Gastroesophageal sphincter (tissue), 4 donors: ENCODE measurements at regions not wholly inside any gene's neighbourhood (a gene's known extent, or its start where the extent isn't known, plus 50 kb on each side); places are given as distances from the start of the nearest gene placed in this dataset.

ENCODE experiments used
- ATAC-seq: fragments of 150-250 bp; one replicate; pipeline ENCODE4 v1.9.1; 2016; ENCODE audit warnings: mild to moderate bottlenecking, moderate library complexity
- H3K27ac ChIP-seq, 4 donors: fragments of 200-600 bp; sonication (generic) in 3 of 4; 1 replicate in 3 of 4; 2 replicates in 1 of 4; pipeline ENCODE4 v1.5.1; 2016 to 2019
- H3K27me3 ChIP-seq: fragments of 200-600 bp; sonication (generic); one replicate; pipeline ENCODE4 v1.5.1; 2019
- H3K36me3 ChIP-seq, 2 donors: fragments of 200-600 bp; sonication (generic); one replicate each; pipeline ENCODE4 v1.5.1; 2019; ENCODE audit warnings: control low read depth in 1 of 2
- H3K4me1 ChIP-seq, 3 donors: fragments of 200-600 bp; sonication (generic); 1 replicate in 2 of 3; 2 replicates in 1 of 3; pipeline ENCODE4 v1.5.1; 2016 to 2019; ENCODE audit warnings: control low read depth in 2 of 3
- H3K4me3 ChIP-seq, 2 donors: fragments of 200-600 bp; sonication (generic); one replicate each; pipeline ENCODE4 v1.5.1; 2019; ENCODE audit warnings: mild to moderate bottlenecking in 1 of 2, moderate library complexity in 1 of 2
- H3K9me3 ChIP-seq, 3 donors: fragments of 200-600 bp; sonication (generic); one replicate each; pipeline ENCODE4 v1.5.1; 2017 to 2019; ENCODE audit warnings: control low read depth in 2 of 3
- CTCF ChIP-seq, 4 experiments: fragments of 200-600 bp in 2 of 4; fragments of 450-650 bp in 2 of 4; sonication (generic) in 1 of 4; IDR thresholded peaks; one replicate each; pipeline ENCODE4 v1.5.1; 2017 to 2019; ENCODE audit warnings: antibody characterized with exemption in 4 of 4, mild to moderate bottlenecking in 2 of 4, moderate library complexity in 2 of 4
- EP300 ChIP-seq: sonication (generic); formaldehyde crosslinking; IDR thresholded peaks from one replicate; pipeline ENCODE4 v1.6.1; 2017; ENCODE audit warnings: antibody characterized with exemption, mild to moderate bottlenecking
- POLR2A ChIP-seq, 2 donors: fragments of 450-650 bp; IDR thresholded peaks; one replicate each; pipeline ENCODE4 v1.6.1; 2017; ENCODE audit warnings: antibody characterized with exemption in 2 of 2, mild to moderate bottlenecking in 2 of 2, moderate library complexity in 1 of 2
- POLR2AphosphoS5 ChIP-seq: sonication (generic); formaldehyde crosslinking; IDR thresholded peaks from one replicate; pipeline ENCODE4 v1.6.1; 2017; ENCODE audit warnings: antibody characterized with exemption
- WGBS, 2 donors: methylation state at CpG; one replicate each; pipeline ENCODE4 v1.1.5; 2018; ENCODE audit warnings: low coverage in 1 of 2; 5-methylcytosine and 5-hydroxymethylcytosine counted together

- WGBS, 2 donors, result 59 to 63% methylated on average over 3 of the region's 4 CpGs
- ATAC-seq, result no peak
These were observed 393.7 kb upstream of the FANCL start for GRCh38 chr2:58634653-58635370.

DNA sequence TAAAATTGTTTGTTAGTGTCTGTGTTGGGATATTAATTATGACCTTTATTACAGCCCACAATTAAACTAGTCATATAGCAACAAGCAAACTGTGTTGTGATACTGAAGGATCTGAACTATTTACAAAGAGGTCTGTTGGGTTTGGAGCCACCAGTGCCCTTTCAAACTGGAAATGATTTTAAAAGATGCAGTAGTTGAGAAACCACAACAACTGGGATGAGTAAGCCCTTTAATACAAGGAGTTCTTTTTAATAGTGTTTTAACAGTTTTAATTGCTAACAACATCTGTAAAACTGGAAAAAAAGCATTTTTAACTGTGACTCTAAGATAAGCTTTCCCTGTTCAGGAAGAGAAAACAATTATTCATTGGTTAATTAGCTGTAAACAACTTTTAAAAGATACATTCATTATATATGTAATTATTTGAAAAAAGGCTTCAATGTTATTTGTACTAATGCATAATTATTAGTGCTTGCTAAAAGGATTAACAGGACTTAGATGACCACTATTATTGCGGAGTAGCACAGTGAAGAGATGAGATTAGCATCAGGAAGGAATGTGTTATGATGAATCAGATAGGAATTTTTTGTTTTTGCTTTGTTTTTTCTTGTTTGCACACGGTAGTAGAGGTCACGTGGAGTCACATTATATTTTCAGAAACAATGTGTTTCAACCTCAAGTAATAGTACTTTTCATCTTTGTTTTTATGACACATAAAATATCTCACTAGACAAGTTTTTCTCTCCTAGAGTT lies 392.7 kb upstream of the FANCL start:
- no peak for TF ChIP-seq CTCF (IDR thresholded peaks at IDR 0.05)
- no peak for TF ChIP-seq POLR2AphosphoS5
- TF ChIP-seq POLR2A (IDR thresholded peaks at IDR 0.05), result no peak
- no peak for TF ChIP-seq EP300
- Histone ChIP-seq H3K36me3 (no peaks in the 10 kb centered on the region), H3K4me3 (no peak overlapping the region), H3K27ac (no peak overlapping the region), H3K9me3 (no peaks in the 10 kb centered on the region), H3K27me3 (no peaks in the 10 kb centered on the region), H3K4me1 (no peaks in the 10 kb centered on the region)
- WGBS, 2 donors, result 58 to 66% methylated on average over 3 of the region's 3 CpGs
- no peak for ATAC-seq

More at GRCh38 chr2:58634653-58635370, 393.7 kb upstream of the FANCL start:
- no peaks in the 10 kb centered on the region for H3K4me1 ChIP-seq
- H3K27ac ChIP-seq, result no peak overlapping the region
- H3K36me3 ChIP-seq, result no peaks in the 10 kb centered on the region
- no peaks in the 10 kb centered on the region for H3K27me3 ChIP-seq
- H3K9me3 ChIP-seq, result no peaks in the 10 kb centered on the region
- no peak overlapping the region for H3K4me3 ChIP-seq
- TF ChIP-seq POLR2AphosphoS5 (no peak), CTCF (IDR thresholded peaks at IDR 0.05) (no peak), POLR2A (IDR thresholded peaks at IDR 0.05) (no peak), EP300 (no peak)

GRCh38 chr2:58631986-58632385 lies 390.9 kb upstream of the FANCL start:
- no peak for TF ChIP-seq POLR2AphosphoS5
- TF ChIP-seq POLR2A (IDR thresholded peaks at IDR 0.05), result no peak
- no peak for TF ChIP-seq CTCF (IDR thresholded peaks at IDR 0.05)
- no peak for TF ChIP-seq EP300

DNA sequence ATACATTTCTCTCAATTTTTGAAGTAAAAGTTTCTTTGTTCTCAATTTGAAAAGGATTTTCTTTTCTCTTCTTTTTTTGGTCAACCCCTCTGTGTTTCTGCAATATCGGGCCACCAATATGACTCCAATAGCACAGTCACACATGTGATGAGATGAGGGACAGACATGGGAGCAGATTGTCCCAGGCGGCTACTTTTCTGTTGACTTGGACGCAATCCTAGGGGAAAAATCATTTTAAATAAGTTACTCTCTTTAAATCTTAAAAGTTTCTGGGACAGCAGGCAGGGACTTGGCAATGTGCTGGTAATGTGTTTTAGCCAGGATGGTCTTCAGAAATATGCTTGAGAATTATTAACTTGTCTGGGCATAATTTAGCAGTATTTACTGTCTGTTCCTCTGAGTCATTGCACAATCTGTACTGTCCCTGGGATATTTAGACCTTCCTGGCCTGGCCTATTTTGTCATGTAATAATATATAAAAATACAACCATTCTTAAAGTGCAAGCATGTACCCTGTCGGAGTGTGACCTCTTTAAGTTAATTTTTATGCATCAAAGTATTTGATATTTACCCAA lies 388.5 kb upstream of the FANCL start:
- 84 to 89% methylated on average over 1 to 4 of the region's 4 CpGs for WGBS, 2 donors
- Histone ChIP-seq H3K9me3 (no peaks in the 10 kb centered on the region), H3K4me1 (no peaks in the 10 kb centered on the region), H3K4me3 (no peak overlapping the region), H3K27ac (no peak overlapping the region), H3K36me3 (no peaks in the 10 kb centered on the region), H3K27me3 (no peaks in the 10 kb centered on the region)
- no peak for ATAC-seq
- no peak for TF ChIP-seq POLR2A (IDR thresholded peaks at IDR 0.05)
- TF ChIP-seq EP300, result no peak

More at GRCh38 chr2:58631986-58632385, 390.9 kb upstream of the FANCL start:
- Histone ChIP-seq H3K9me3 (no peaks in the 10 kb centered on the region), H3K36me3 (no peaks in the 10 kb centered on the region), H3K27ac (no peak overlapping the region), H3K4me3 (no peak overlapping the region), H3K4me1 (no peaks in the 10 kb centered on the region), H3K27me3 (no peaks in the 10 kb centered on the region)
- 100% methylated on average over 1 of the region's 1 CpG for WGBS, 2 donors
- no peak for ATAC-seq

DNA sequence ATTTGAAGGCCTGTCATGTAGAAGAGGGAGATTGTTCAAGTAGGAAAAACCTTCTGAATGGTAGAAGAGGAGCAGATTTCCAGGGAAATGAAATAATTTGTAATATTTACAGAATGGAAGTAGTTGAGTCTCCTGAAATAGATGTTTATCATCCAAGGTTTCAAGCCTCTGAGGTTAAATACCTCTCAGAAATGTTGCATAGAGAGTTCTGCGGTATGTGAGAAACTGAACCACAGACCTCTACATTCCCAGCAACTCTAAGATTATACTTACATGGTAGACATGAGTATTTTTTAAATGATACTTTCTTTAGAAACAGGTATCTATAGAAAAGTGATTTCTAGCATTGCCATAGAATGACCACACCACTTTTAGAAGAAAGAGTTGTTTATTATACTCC lies 379.8 kb upstream of the FANCL start:
- Histone ChIP-seq H3K36me3 (no peaks in the 10 kb centered on the region), H3K27ac (no peak overlapping the region), H3K4me1 (no peaks in the 10 kb centered on the region), H3K9me3 (no peaks in the 10 kb centered on the region), H3K27me3 (no peaks in the 10 kb centered on the region), H3K4me3 (no peak overlapping the region)
- TF ChIP-seq POLR2AphosphoS5 (no peak), CTCF (IDR thresholded peaks at IDR 0.05) (no peak), POLR2A (IDR thresholded peaks at IDR 0.05) (no peak), EP300 (no peak)
- 92 to 100% methylated on average over 1 of the region's 1 CpG for WGBS, 2 donors
- no peak for ATAC-seq
